RPMI8226 (cell line): ENCODE measurements at regions not wholly inside any gene's neighbourhood (a gene's known extent, or its start where the extent isn't known, plus 50 kb on each side); places are given as distances from the start of the nearest gene placed in this dataset.

Experiments used
- DNase-seq: peaks from one replicate; pipeline ENCODE4 v3.0.0-alpha.2; 2015

DNA sequence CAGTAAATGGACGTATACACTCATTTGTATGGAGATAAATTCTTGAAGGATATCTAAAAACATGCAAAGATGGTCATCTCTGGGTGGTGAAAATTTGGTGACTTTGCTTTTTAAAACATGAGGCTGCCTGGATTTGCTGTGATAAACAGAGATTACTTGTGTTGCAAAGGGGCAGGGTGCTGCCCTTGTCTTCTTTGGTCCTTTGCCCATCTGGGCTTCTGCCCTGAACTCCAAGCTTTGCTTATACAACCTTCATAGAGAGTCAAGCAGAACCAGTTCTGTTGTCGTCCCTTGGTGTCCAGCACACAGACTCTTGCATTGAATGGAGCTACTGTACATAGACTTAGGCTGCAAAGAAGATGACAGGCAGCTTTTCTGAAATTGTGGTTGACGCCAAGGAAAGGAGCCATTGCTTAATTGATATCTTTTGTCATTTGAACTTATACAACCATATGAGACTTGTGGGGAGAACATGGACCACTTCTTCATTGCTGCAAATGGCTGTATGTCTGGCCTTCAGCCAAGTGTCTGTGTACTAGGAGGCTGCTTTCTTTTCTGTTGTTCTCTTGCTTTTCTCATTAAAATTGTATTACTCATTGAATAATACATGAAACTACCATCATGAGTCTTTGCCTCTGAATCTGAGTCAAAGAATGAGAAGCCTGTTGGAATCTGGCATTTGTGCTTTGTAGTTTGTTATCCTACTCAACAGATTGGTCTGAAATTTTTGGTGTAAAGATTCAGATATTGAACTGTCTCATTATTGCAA, 152.5 kb downstream of the DMRT2 start:
- no peak for DNase-seq

DNA sequence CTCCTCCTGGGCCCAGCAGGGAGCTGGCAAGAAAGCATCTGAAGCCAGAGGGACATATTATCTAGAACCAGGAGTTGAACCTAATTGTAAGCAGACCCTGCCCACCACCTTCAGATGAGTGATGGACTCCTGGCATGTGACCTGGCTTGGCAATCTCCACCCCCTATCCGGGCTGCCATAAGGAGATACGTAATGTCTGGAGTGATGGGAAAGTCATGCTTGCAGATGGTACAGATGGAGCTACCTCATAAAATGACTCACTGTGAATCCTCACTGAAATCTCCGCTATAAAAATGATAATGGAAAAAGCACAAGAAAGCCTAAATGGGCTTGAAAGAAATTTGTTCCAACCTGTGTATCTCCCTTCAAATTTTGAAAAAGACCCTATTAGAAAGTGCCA, 157.5 kb downstream of the DMRT2 start:
- no peak for DNase-seq

DNA sequence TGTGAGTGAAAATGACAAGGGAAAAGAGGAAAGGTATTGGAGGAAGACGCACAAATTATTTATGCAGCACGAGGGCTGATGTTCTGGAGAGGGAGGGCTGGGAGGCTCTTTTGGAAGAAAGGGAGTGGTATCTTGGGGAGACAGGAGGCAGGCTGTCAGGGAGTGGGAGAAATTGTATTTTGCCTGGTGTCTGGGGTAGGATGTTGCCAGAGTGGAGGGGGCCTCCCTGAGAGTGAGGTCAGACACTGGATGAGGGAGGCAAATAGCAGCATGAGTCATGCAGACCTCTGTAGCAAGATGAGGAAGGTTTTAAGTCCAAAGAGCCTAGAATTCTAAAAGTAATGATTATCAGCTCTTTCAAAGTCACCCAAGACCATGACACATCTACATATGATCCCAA, 158.0 kb downstream of the DMRT2 start:
- no peak for DNase-seq

DNA sequence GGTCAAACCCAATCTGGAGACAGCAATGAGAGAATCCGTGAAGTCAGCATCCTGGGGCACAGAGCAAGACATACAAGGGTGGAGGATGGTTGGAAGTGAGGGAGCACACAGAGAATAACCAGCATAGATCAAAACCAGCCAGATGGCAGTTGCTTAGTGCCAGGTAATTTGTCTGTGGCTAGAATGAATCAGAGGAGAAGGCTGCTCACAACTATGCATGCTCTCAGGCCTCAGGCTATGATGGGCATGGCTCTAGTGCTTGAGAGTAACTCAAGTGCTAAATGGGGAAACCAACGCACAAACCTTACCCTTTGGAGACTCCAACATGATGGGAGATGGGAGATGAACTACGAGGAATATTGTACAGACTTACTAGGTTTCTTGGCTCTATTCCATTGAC, 160.8 kb downstream of the DMRT2 start:
- no peak for DNase-seq

DNA sequence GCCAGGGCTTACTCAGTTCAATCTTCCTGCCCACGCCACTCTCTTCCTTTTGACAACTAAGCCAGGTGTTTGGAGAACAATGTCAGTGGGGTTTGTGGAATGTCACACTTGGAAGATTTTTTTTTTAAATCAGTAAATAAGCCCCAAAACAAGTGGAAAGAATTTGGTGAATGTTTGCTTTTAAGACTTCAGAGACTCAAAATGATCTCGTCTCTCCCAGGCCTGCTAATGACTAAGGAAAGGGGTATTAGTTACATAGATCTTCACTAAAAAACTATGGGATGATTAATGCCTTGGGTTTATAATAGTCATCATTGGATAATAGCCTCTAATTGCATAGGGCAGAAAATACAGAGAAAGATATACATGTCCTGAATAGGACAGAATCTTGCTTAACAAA, 166.4 kb downstream of the DMRT2 start:
- no peak for DNase-seq

DNA sequence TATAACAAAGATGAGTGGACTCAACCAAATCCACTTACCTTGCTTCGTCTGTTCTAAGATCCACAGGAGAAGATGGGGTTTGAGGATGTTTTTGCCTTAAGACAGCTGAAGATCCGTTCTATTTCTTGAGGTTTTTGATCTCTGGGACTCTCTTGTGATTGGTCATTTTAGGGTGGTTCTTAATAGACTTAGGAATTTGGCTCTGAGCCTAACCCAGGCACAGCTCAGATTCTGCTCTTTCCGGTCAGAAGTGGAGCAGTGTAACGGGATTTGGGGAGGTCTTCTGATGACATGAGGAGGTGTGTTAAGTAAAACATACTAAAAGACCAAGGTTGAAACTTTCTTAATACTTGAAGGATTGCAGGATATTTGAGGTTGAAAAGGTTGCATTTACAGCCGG, 166.9 kb downstream of the DMRT2 start:
- no peak for DNase-seq

DNA sequence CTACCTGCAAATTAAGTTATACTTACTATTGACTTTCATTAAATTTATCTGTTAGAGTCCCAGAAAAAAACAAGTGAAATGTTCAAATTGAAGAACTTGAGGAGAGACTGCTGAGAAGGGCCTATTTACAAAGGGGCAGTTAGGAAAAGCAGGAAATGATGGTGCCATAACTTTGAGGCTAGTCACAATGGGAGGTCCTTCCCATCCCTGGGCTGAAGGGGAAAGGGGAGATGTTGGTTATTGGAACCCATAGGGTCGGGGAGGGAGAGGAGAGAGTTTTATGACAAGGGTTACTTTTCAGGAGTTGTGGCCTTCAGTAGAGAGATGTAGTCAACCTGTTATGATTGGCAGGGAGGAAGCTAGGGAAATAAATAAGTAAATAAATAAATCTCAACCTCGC, 169.1 kb downstream of the DMRT2 start:
- DNase-seq, result no peak

DNA sequence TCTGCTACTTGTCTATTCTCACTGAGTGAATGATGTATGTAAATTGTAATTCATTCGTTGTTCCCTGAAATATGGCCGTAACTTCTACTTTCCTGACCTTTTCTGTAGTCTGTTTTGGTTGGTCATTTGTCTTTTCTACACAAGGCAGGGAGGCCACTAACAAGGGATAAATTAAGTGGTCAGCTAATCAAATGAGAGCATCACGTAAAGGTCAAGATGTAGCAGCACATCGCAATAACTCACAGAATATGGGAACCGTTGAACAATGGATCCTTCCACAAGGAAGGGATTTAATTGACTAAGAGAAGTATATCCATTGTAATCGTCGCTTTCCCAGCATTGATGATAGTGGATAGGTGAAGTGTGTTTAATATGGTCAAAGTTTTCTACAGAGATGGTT, 171.1 kb downstream of the DMRT2 start:
- no peak for DNase-seq

DNA sequence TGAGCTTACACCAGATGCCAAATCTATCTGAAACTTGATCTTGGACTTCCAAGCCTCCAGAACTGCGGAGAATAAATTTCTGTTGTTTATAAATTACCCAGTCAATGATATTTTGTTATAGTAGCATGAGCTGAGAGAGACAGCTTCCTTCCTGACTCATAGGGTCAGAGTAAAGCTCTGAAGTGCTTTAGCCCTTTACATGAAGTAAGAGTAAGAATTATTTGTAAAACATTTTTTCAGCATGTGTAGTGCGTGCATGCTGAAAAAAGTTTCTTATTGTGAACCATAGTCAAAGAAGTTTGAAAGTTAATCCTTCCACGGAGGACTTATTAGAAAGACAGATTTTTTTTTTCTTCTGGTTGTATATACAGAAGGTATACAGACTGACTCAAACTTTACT, 172.4 kb downstream of the DMRT2 start:
- no peak for DNase-seq

DNA sequence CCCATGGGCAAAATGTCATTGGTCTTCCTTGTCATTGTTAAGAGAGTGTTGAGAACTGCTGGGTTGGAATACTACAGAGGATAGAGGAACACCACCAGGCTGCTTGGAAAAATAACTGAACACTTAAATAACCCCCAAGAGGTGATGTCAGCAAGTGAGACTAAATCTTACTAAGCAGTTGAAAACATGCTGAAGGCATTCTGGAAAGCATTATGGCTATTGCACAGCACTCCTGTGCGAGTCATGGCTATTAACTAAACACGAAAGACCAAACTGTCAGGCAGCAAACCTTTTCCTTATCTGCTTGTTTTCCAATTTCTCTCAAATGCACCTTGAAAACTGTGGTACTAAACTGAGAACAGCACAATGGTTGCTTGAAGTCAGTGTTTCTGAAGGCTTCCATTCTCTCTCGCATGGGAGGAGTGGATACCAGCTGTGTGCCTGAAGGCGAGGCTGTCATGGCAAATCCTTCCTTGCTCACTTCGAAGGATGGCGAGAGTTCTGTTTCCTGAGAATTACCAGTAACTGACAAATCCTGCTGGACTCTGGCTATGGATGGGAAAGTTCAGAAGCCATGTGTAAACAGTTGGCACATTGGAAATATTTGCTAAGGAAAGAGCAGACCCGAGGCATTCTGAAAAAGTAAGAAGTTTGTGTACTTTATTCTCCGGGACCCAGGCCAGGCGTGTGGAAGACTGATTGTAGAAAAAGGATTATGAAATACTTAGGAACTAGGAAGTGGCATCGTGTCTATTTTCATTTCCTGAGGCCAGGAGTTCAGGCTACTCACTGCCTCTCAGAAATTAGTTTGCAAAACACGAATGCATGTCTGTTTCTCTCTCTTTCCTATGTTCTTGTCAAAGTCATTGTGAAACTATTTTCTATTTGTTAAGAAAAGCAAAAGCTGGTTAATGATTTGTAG, 182.1 kb downstream of the DMRT2 start:
- no peak for DNase-seq

DNA sequence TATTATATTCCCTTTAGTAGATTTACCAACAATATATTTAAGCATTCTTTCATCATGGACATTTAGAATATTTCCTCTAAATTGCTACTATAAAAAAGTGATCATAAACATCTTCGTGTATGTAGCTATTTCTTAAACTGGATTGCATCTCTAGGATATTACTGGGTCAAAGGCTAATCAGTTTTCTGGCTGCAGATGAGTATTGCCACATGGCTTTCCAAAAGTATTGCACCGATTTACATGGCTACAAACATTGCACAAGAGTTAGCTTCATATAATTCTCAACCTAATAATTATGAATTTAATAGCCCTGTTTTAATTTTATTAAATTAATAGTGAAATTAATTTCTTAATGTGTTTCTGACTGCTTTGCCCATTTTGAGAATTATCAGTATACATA, 183.4 kb downstream of the DMRT2 start:
- no peak for DNase-seq

DNA sequence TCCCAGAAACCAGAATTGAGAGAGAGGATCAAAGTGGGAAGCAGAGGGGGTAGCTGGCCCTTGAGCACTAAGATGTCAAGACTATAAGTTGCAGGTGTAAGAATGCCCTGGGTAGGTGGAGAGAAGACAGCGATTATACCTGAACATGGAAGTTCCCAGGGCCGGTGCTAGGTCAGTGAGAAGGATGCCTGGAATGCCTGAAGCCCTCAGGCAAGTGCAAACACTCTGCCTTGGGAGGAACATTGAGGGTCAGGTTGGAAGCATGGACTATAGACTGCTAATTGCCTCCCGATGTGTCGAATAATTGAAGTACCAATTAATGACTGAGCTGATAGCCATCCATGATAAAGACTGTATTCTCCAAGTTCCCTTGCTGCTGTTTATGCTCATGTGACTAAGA, 185.5 kb downstream of the DMRT2 start:
- DNase-seq, result no peak

DNA sequence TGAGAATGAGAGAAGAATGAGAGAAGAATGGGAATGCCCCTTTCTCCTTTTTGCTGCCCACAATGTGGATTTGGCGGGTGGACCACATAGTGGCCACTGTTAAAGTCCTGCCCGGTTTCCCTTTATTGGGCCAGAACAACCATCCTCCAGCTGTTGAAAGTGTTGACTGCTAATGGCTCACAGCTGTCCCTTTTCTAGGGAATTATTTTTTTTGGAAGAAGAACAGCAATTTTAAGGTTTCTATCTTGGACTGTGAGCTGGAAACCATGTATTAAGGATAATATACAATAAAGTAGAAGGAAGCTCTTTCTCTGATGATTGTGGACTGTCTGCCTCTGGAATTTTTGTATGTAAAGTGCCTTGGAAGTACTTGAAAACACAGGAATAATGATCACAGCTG, 185.9 kb downstream of the DMRT2 start:
- no peak for DNase-seq

DNA sequence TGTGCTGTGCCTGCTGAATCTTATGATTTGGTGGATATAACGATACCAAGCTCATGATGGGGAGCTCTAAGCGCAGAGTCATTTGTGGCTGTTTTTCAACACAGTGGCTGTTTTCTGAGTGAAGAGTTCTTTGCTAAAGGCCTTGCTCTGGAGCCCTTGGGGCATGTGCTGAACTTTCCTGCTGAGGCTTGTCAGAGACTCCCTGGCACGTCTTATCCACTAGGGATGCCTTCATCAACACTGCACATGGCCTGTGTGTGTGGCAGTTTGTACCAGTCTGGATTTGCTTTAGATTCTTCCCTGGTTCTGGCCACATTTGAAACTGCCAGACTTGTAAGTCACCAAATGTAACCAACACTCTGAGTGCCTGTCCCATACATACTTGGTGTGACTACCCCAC, 188.2 kb downstream of the DMRT2 start:
- DNase-seq, result no peak

DNA sequence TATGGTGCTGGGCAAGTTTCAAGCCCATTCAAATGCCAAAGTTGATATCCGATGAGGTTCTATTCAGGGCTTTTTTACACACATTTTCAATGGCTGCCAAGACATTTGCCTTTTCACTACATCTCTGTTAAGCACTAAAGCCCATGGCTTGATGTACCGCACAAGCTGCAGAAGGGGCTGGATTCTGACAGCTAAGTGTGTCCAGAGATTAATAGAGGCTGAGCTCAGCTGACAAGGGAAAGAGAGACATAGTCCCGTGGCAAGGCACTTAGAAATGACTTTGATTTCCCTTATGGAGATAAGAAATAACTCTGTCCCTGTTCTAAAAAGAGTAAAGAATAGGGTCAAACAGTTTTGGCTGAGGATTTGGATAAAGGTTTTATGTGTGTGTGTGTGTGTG, 198.6 kb downstream of the DMRT2 start:
- no peak for DNase-seq

DNA sequence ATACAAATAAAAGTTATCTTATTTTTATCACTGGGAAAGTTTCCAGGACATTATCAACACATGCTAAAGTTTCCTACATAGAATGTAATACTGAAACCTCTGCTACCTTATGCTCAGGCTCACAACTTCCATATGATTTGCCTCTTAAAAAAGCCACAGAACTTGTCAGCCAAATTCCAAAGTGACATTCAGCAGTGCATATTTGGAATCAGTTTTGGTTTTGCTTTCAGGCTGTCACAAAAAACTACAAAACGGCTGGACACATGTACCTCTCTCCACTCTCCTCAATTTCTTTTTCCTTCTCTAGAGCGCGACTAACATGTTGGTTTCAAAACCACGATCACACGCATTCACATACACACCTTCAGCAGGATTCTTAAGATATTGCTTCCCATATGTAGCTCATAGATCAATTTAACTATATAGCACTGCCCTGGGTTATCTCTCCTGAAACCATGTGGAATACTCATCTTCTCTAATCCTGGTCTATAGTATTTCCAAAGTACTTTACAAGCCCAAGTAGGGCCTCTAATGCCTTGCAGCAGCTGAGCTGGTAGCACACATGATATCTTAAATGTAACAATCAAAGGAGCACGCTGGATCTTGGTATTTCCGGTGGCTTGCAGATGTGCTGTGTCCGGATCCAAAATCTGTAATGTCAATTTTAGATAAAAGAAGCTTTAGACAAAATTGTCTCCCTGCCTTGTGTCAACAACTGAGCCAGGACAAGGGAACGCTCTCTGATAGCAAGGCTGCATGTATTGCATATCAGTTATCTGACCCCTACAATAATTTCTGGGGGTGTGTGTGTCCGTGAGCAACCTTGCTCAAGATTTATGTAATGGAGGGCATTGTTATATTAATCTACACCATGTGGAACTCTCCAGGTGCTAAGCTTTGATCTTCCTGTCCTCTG, 203.2 kb downstream of the DMRT2 start:
- peak; percentile 7 for DNase-seq

DNA sequence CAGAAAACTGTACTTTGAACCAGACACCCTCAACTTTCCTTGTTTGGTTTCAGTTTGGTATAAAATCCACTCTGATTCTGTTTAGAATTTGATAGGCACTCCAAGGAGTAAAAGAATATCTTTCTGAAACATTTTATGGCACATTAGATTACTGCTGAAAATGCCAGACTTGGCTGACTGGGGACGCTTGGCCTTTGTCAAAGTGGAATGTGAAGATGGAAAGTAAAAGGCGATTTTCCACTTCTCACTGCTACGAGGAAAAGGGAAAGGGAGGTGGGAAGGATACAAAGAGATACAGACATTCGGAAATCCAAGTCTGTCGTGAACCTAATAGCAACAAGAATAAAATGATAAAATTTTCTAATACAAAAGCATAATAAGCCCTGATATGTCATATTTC, 203.9 kb downstream of the DMRT2 start:
- DNase-seq, result no peak

DNA sequence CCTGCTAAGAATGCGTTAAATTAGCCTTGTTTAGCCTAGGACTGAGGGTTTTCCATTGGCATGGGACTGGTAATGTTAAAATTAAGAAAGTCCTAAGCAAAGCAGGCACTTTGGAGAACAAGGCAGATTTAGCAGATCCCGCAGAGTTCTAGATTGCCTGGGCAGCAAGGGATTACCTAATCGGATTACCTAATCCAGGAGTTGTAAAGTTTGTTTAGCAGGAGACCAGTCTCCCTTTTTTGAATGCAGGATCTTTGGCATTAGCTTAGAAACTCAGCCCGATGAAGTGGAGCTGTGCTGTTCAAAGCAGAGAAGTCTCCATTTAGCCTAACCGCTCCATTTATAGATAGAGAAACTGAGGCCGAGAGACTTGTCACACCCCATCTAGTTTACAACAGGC, 206.0 kb downstream of the DMRT2 start:
- DNase-seq, result no peak

DNA sequence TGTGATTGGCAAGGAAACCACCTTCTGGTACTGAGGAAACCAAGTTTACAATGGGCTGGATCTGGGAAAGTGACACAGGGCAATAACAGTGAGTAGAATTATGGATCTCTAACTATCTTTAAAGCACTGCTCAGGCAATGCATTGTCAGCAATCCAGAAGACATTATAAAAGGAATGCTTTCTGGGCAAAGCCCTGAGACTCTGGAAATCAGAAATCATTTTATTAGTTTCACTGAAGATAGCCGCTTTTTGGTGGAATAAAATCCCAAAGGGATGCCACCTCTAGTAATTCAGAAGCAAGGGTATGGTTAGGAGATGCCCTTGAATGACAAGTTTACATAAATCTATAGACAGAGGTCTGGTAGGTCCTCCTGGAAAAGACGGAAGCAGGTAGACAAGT, 211.1 kb downstream of the DMRT2 start:
- no peak for DNase-seq

DNA sequence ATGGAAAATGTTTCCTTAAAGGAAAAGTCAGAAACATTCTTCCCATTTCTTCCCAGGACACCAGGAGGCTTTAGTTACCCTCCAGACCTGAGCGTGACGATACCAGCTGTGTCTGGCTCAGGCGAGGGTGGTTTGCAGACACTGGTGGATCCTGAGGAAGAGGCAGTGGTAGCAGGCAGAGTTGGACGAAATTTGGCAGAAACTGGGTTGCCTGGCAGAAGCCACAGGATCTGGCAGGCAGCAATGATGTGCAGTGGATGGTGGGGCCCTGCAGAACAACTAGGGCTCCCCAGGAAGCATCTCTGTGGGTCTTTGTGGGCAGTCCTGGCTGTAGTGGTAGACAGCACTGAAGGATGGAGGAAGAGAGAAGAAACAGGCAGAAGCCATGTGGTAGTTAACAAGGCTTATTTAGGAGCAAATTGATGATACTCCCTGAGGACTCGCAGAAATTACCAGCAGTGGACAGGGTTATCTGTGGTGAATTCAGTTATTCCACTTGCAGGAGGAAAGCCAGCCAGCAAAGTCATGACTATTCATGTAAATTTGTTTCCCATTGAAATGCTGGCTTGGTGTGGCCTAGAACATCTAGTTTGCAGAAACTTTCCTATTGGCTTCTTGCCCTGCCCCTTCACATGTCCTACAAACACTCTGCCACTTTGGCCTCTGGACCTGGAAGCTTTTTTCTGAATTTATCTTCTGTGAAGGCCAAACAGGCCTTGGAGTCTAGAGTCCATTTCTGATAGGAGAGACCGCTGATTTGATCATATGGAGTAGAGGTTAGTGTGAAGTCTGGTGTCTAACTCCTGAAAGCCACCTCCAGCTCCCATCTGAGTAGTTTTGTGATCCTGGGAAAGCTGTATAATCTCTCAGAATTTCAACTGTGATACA, 212.0 kb downstream of the DMRT2 start:
- DNase-seq, result no peak

DNA sequence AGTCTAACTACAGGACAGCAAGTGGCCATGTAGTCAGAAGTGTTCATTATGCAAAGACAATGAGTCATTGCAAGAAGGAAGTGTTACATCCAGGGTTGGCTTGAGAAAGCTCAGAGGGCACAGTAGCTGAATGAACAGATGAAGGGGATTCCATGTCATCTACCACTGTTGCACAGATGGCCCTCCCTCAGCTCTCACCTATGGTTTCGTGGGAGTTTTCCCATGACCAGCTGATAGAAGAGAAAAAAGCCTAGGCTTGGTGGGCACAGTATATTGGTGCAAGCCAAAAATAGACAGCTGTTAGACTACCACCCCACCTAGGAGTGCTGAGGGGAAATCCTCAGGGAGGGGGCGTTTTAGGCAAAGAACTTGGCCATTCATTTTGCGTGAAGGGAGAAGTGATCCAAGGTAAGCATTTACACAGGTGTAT, 217.0 kb downstream of the DMRT2 start:
- DNase-seq, result no peak

DNA sequence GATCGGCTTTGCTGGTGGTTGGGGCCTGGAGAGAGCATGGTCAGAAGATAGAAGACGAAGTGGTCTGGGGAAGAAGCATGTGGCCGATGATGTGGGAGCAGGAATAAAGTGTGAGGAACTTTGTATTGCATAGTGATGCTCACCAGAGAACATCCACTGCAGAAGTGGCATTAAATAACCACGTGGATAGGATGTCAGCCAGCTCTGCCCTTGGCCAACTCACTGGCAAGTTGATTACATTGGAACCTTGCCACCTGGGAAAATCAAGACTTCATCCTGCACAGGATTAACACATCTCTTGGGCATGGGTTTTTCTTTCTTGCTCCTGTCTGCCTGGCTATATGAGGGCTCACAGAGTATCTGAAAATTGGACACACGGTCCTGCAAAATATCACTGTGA, 217.4 kb downstream of the DMRT2 start:
- no peak for DNase-seq
